ENCODE measurements at regions not wholly inside any gene's neighbourhood (a gene's known extent, or its start where the extent isn't known, plus 50 kb on each side); places are given as distances from the start of the nearest gene placed in this dataset.

- no peak for TF ChIP-seq CTCF (IDR thresholded peaks at IDR 0.05)
- no peak for TF ChIP-seq ZFX (IDR thresholded peaks at IDR 0.05; ENCODE audit: borderline replicate concordance)
These were observed 63.3 kb upstream of the IL6 start for GRCh38 chr7:22663721-22664120.
